Smooth muscle cell (in vitro differentiated cells): ENCODE measurements at regions not wholly inside any gene's neighbourhood (a gene's known extent, or its start where the extent isn't known, plus 50 kb on each side); places are given as distances from the start of the nearest gene placed in this dataset.

Source experiments
- DNase-seq: peaks from one replicate; lab custom pipeline; 2025; ENCODE audit not compliant: unreplicated experiment; lab: John Stamatoyannopoulos, UW
- H2AFZ ChIP-seq: fragments of 200-600 bp; sonication (generic); 2 replicates; pipeline ENCODE4 v1.6.0; 2016; ENCODE audit warnings: antibody characterized with exemption, low read depth, mild to moderate bottlenecking
- H3F3A ChIP-seq: fragments of 200-600 bp; sonication (generic); 2 replicates; pipeline ENCODE4 v1.6.0; 2017; ENCODE audit warnings: antibody characterized with exemption, low read depth
- H3K27ac ChIP-seq: fragments of 200-600 bp; sonication (generic); 2 replicates; pipeline ENCODE4 v1.5.1; 2016; ENCODE audit warnings: low read depth, mild to moderate bottlenecking
- H3K27me3 ChIP-seq: fragments of 200-600 bp; sonication (generic); 2 replicates; pipeline ENCODE4 v1.6.1; 2016; ENCODE audit warnings: low read depth, mild to moderate bottlenecking
- H3K36me3 ChIP-seq: fragments of 200-600 bp; sonication (generic); 2 replicates; pipeline ENCODE4 v1.5.1; 2016; ENCODE audit warnings: low read depth
- H3K4me1 ChIP-seq: fragments of 200-600 bp; sonication (generic); 2 replicates; pipeline ENCODE4 v1.5.1; 2016; ENCODE audit warnings: low read depth
- H3K4me2 ChIP-seq: fragments of 200-600 bp; sonication (generic); 2 replicates; pipeline ENCODE4 v1.6.0; 2016; ENCODE audit warnings: mild to moderate bottlenecking
- H3K4me3 ChIP-seq: fragments of 200-600 bp; sonication (generic); 2 replicates; pipeline ENCODE4 v1.5.1; 2016; ENCODE audit warnings: mild to moderate bottlenecking
- H3K79me2 ChIP-seq: fragments of 200-600 bp; sonication (generic); 2 replicates; pipeline ENCODE4 v1.6.0; 2016; ENCODE audit warnings: low read depth, mild to moderate bottlenecking
- H3K9ac ChIP-seq: fragments of 200-600 bp; sonication (generic); 2 replicates; pipeline ENCODE4 v1.6.0; 2016; ENCODE audit warnings: low read depth
- H3K9me3 ChIP-seq: fragments of 200-600 bp; sonication (generic); replicated peaks from 2 replicates; pipeline ENCODE4 v1.5.1; 2016; ENCODE audit warnings: low read depth
- H4K20me1 ChIP-seq: fragments of 200-600 bp; sonication (generic); 2 replicates; pipeline ENCODE4 v1.6.0; 2016; ENCODE audit warnings: low read depth
- CTCF ChIP-seq: fragments of 200-600 bp; sonication (generic); IDR thresholded peaks from 2 replicates; pipeline ENCODE4 v1.5.1; 2017; ENCODE audit warnings: borderline replicate concordance, mild to moderate bottlenecking, antibody characterized with exemption; ENCODE audit not compliant: insufficient read depth, poor library complexity, severe bottlenecking
- WGBS: methylation state at CpG from one replicate; pipeline ENCODE4 v1.1.7; 2016; ENCODE audit warnings: low lambda C conversion rate; 5-methylcytosine and 5-hydroxymethylcytosine counted together

- Histone ChIP-seq H3K4me3 (peak overlapping the region; percentile 91), H2AFZ (peak overlapping the region; percentile 70), H3K4me2 (peak overlapping the region; percentile 92), H3K9ac (no peak overlapping the region), H3K9me3 (no peaks in the 10 kb centered on the region), H3F3A (no peaks in the 10 kb centered on the region), H4K20me1 (no peaks in the 10 kb centered on the region), H3K27me3 (no peaks in the 10 kb centered on the region), H3K27ac (peak overlapping the region; percentile 88), H3K4me1 (peaks cover 39% of the 10 kb centered on the region), H3K79me2 (peaks cover 27% of the 10 kb centered on the region), H3K36me3 (no peaks in the 10 kb centered on the region)
- peak; percentile 6 for DNase-seq
- no peak for TF ChIP-seq CTCF
- WGBS, result 7% methylated on average over 26 of the region's 26 CpGs
Measured at GRCh38 chr4:182141061-182141460, 102.1 kb upstream of the TENM3 start.

GRCh38 chr4:182142176-182143085 is 100.8 kb upstream of the TENM3 start:
- Histone ChIP-seq H3K36me3 (no peaks in the 10 kb centered on the region), H3K4me2 (peak overlapping the region; percentile 92), H3K9ac (peak overlapping the region; percentile 94), H3K27me3 (no peaks in the 10 kb centered on the region), H2AFZ (peak overlapping the region; percentile 56), H3K4me3 (peak overlapping the region; percentile 91), H4K20me1 (peaks cover 6% of the 10 kb centered on the region), H3F3A (no peaks in the 10 kb centered on the region), H3K27ac (peak overlapping the region; percentile 88), H3K79me2 (peaks cover 41% of the 10 kb centered on the region), H3K9me3 (no peaks in the 10 kb centered on the region), H3K4me1 (peaks cover 40% of the 10 kb centered on the region)
- 4% methylated on average over 61 of the region's 65 CpGs for WGBS
- no peak for TF ChIP-seq CTCF
- DNase-seq, result peak; percentile 63

GRCh38 chr4:182143086-182143821 is 99.9 kb upstream of the TENM3 start:
- under 1% methylated on average over 34 of the region's 36 CpGs for WGBS
- Histone ChIP-seq H3F3A (no peaks in the 10 kb centered on the region), H4K20me1 (peaks cover 6% of the 10 kb centered on the region), H3K4me1 (peaks cover 41% of the 10 kb centered on the region), H3K4me2 (peak overlapping the region; percentile 92), H3K79me2 (peaks cover 49% of the 10 kb centered on the region), H3K4me3 (peak overlapping the region; percentile 91), H3K9ac (peak overlapping the region; percentile 94), H2AFZ (peak overlapping the region; percentile 56), H3K9me3 (no peaks in the 10 kb centered on the region), H3K27ac (peak overlapping the region; percentile 88), H3K36me3 (no peaks in the 10 kb centered on the region), H3K27me3 (no peaks in the 10 kb centered on the region)
- peak; percentile 2 for TF ChIP-seq CTCF
- peak; percentile 28 for DNase-seq
